Adipocyte (in vitro differentiated cells): ENCODE measurements at regions not wholly inside any gene's neighbourhood (a gene's known extent, or its start where the extent isn't known, plus 50 kb on each side); places are given as distances from the start of the nearest gene placed in this dataset.

ENCODE experiments used
- DNase-seq: peaks from one replicate; pipeline ENCODE4 v3.0.0-alpha.2; 2015; ENCODE audit warnings: low read depth
- H3K27me3 ChIP-seq: replicated peaks from 2 replicates; pipeline ENCODE4 v1.7.0; 2013; ENCODE audit warnings: mild to moderate bottlenecking, low read length, moderate library complexity; ENCODE audit not compliant: control insufficient read depth, insufficient read depth
- H3K36me3 ChIP-seq: 2 replicates; pipeline ENCODE4 v1.7.0; 2013; ENCODE audit warnings: low read length, mild to moderate bottlenecking, moderate library complexity; ENCODE audit not compliant: control insufficient read depth, insufficient read depth, severe bottlenecking
- H3K4me1 ChIP-seq: 2 replicates; pipeline ENCODE4 v1.7.0; 2013; ENCODE audit warnings: mild to moderate bottlenecking, low read length, moderate library complexity; ENCODE audit not compliant: control insufficient read depth, insufficient read depth
- H3K4me3 ChIP-seq: 2 replicates; pipeline ENCODE4 v1.7.0; 2013; ENCODE audit warnings: mild to moderate bottlenecking, low read length, moderate library complexity
- H3K9ac ChIP-seq: 2 replicates; pipeline ENCODE4 v1.7.0; 2013; ENCODE audit warnings: mild to moderate bottlenecking, low read length, moderate library complexity
- H3K9me3 ChIP-seq: 2 replicates; pipeline ENCODE4 v1.7.0; 2013; ENCODE audit warnings: mild to moderate bottlenecking, low read length, moderate library complexity; ENCODE audit not compliant: control insufficient read depth

DNA sequence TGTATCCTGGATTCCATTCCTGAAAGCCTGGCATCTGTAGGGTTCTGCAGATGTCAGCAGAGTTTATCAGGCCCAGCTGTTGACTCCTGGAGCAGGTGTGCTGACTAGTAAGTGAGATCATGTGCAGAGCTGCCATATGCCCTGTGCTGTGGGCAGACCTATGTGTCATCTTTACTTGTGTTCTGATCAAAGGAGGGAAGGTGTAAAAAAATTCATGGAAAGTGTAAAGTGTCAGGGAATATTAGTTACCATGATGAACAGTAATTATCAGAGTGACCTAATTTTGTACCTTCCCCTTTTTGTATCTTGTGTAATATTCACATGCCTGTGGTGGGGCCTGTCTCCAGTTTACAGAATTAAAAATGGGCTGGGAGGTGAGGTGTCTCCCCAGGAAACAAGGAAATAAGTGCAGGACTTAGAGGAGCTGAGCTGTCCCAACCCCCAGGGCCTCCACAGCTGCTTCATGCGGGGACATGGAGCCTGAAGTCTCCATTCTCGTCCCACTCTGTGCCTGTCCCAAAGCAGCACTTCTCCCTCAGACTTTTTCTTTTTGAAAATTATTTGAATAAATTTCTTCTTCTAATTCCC is 148.2 kb upstream of the GGTLC1 start:
- DNase-seq = no peak
- Histone ChIP-seq H3K4me3 (no peak overlapping the region), H3K36me3 (no peaks in the 10 kb centered on the region), H3K27me3 (peaks cover 21% of the 10 kb centered on the region), H3K9me3 (peaks cover 6% of the 10 kb centered on the region), H3K9ac (no peak overlapping the region), H3K4me1 (peaks cover 5% of the 10 kb centered on the region)

- H3K4me1 ChIP-seq = peaks cover 5% of the 10 kb centered on the region
- H3K4me3 ChIP-seq = no peak overlapping the region
- peaks cover 15% of the 10 kb centered on the region for H3K27me3 ChIP-seq
- no peak for DNase-seq
- no peak overlapping the region for H3K9ac ChIP-seq
- H3K9me3 ChIP-seq = no peaks in the 10 kb centered on the region
- H3K36me3 ChIP-seq = no peaks in the 10 kb centered on the region
Observed at GRCh38 chr20:24135781-24136180, 147.2 kb upstream of the GGTLC1 start.

DNA sequence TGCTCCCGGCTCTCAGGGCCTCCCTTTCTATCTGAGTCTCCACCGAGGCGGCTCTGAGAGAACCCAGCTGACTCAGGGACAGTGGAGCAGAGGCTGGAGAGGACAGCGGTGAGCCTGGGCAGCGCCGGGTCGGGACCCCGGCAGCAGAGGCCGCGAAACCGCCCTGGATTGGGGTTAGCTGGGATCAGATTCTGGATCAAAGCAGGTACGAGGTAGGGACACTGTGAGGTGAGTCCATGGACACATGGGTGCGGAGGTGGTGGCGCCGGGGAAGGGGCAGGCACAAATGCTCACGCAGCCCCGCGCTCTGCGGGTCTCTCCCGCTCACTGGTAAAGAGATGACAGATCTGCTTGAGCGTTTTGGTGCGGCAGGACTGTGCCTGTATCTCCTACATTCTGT is 146.4 kb upstream of the GGTLC1 start:
- Histone ChIP-seq H3K36me3 (no peaks in the 10 kb centered on the region), H3K9ac (no peak overlapping the region), H3K4me1 (peaks cover 5% of the 10 kb centered on the region), H3K27me3 (peaks cover 13% of the 10 kb centered on the region), H3K9me3 (no peaks in the 10 kb centered on the region), H3K4me3 (no peak overlapping the region)
- no peak for DNase-seq

DNA sequence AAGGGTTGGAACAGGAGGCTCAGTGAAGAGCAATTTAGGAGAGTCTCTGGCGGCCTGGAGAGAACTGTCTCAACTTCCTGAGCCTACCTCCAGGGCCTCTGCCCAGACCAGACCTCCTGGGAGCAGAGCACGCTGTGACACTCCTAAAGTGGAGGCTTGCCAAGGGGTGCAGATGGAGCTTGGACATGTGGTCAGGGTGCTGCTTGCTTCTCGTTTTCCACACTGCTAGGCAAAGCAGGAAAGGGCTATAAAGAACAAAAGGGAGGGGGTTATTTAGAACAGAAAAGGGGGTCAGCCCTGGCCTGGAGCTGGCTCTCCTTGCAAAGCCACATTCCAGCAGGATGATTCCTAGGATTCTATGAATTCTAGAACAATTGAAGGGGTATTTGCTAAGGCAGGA is 145.7 kb upstream of the GGTLC1 start:
- Histone ChIP-seq H3K27me3 (peaks cover 8% of the 10 kb centered on the region), H3K9me3 (no peaks in the 10 kb centered on the region), H3K4me3 (no peak overlapping the region), H3K36me3 (no peaks in the 10 kb centered on the region), H3K4me1 (peaks cover 5% of the 10 kb centered on the region), H3K9ac (no peak overlapping the region)
- peak; percentile 26 for DNase-seq

DNA sequence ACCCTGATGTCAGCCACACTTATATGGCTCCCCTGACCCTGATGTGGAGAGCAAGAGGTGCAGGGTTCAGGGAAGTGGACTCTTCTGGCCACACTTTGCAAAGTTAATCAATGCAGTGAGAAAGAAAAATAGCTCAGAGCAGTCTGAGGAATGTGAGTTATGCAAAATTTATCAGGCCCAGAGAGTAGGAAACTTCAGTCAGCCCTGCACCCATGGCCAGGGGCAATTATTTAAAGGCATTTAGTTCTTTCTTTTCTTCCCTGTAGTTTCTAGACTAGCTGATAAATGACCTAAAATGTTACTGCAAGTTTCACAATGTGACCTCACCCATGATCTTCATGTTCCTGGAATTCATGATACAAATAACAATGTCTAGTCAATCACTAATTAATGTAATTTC is 143.7 kb upstream of the GGTLC1 start:
- Histone ChIP-seq H3K4me3 (no peak overlapping the region), H3K9me3 (no peaks in the 10 kb centered on the region), H3K4me1 (peaks cover 5% of the 10 kb centered on the region), H3K36me3 (no peaks in the 10 kb centered on the region), H3K27me3 (peaks cover 14% of the 10 kb centered on the region), H3K9ac (no peak overlapping the region)
- peak; percentile 33 for DNase-seq

GRCh38 chr20:24131684-24132083 is 143.1 kb upstream of the GGTLC1 start:
- no peak for DNase-seq
- Histone ChIP-seq H3K36me3 (no peaks in the 10 kb centered on the region), H3K27me3 (peaks cover 19% of the 10 kb centered on the region), H3K4me3 (no peak overlapping the region), H3K9ac (no peak overlapping the region), H3K4me1 (peaks cover 5% of the 10 kb centered on the region), H3K9me3 (no peaks in the 10 kb centered on the region)

DNA sequence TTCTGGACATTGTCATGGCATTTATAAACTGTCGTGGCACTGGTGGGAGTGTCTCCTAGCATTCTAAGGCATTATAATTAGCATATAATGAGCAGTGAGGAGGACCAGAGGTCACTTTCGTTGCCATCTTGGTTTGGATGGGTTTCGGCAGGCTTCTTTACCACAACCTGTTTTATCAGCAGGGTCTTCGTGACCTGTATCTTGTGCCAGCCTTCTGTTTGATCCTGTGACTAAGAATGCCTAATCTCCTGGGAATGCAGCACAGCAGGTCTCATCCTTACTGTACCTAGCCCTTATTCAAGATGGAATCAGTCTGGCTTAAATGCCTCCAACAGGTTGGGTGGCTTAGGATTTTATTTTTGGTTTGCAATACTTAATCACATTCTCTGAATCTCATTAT is 142.7 kb upstream of the GGTLC1 start:
- H3K9me3 ChIP-seq = peaks cover 2% of the 10 kb centered on the region
- H3K27me3 ChIP-seq = peaks cover 20% of the 10 kb centered on the region
- DNase-seq = no peak
- H3K4me1 ChIP-seq = peaks cover 5% of the 10 kb centered on the region
- no peak overlapping the region for H3K9ac ChIP-seq
- no peaks in the 10 kb centered on the region for H3K36me3 ChIP-seq
- no peak overlapping the region for H3K4me3 ChIP-seq

- Histone ChIP-seq H3K4me1 (peaks cover 5% of the 10 kb centered on the region), H3K27me3 (peaks cover 28% of the 10 kb centered on the region), H3K9ac (no peak overlapping the region), H3K9me3 (peaks cover 12% of the 10 kb centered on the region), H3K4me3 (no peak overlapping the region), H3K36me3 (no peaks in the 10 kb centered on the region)
- DNase-seq = no peak
Observed at GRCh38 chr20:24129641-24130040, 141.1 kb upstream of the GGTLC1 start.

- no peak overlapping the region for H3K9ac ChIP-seq
- no peak for DNase-seq
- no peaks in the 10 kb centered on the region for H3K36me3 ChIP-seq
- no peaks in the 10 kb centered on the region for H3K4me1 ChIP-seq
- H3K9me3 ChIP-seq = peaks cover 12% of the 10 kb centered on the region
- no peak overlapping the region for H3K4me3 ChIP-seq
- H3K27me3 ChIP-seq = peaks cover 62% of the 10 kb centered on the region
Observed at GRCh38 chr20:24124951-24125650, 136.5 kb upstream of the GGTLC1 start.

GRCh38 chr20:24124003-24124402 is 135.4 kb upstream of the GGTLC1 start:
- Histone ChIP-seq H3K9me3 (peaks cover 12% of the 10 kb centered on the region), H3K36me3 (no peaks in the 10 kb centered on the region), H3K27me3 (peaks cover 62% of the 10 kb centered on the region), H3K9ac (no peak overlapping the region), H3K4me1 (peaks cover 1% of the 10 kb centered on the region), H3K4me3 (no peak overlapping the region)
- no peak for DNase-seq

DNA sequence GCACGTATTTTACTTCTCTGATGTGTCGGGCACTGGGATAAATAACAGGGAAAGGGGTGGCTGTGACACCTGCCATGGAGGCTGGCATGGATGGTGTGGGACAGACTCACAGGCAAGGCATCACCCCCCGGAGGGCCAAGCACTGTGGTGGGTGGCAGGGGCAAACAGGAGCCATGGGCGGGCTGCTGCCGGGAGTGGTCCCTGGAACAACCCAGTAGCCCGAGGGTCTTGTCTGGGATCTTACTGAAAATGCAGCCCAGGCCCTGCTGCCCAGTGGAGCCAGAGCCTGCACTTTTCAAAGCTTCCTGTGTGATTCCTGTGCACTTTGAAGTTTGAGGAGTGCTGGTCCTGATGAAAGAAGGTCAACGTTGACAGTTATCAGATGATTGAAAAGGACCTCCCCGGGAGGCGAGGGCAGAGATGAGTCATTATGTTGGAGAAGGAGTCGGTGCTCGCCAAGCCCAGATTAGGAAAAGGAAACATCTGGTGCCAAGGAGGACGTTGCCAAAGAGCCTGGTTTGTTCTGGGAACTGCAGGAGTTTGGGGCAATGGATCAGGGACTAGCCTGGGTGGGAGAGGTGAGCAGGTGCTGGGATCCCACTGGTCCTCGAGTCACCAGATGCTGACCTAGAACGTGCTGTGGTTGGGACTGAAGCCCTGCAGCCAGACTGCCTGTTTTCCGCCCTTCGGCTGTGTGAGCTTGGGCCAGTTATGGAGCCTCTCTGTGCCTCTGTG is 130.0 kb upstream of the GGTLC1 start:
- Histone ChIP-seq H3K9ac (no peak overlapping the region), H3K27me3 (peaks cover 44% of the 10 kb centered on the region), H3K36me3 (no peaks in the 10 kb centered on the region), H3K9me3 (no peaks in the 10 kb centered on the region), H3K4me1 (peaks cover 21% of the 10 kb centered on the region), H3K4me3 (no peak overlapping the region)
- peak; percentile 76 for DNase-seq
